Activated CD4-positive, alpha-beta memory T cell treated with anti-CD3 and anti-CD28 coated beads, Interleukin-2, amount 10 ng/mL, durations not matched to agents 7 days and 5 days (primary cell): ENCODE measurements at regions not wholly inside any gene's neighbourhood (a gene's known extent, or its start where the extent isn't known, plus 50 kb on each side); places are given as distances from the start of the nearest gene placed in this dataset.

Source experiments
- CTCF ChIA-PET: fragments of 350-600 bp; sonication (Branson Sonifier 250); formaldehyde crosslinking; loops from one replicate; lab custom pipeline; 2021; ENCODE audit warnings: antibody characterized with exemption, inconsistent platforms; lab: Charles Lee
- POLR2A ChIA-PET: fragments of 350-600 bp; sonication (Branson Sonifier 250); formaldehyde crosslinking; loops from one replicate; lab custom pipeline; 2021; ENCODE audit warnings: antibody characterized with exemption; lab: Charles Lee
- DNase-seq: peaks from one replicate; pipeline ENCODE4 v3.0.0-alpha.2; 2020
- H3K27ac Mint-ChIP-seq: one replicate; pipeline ENCODE4 v1.8.0; 2021; ENCODE audit warnings: mild to moderate bottlenecking, mixed read lengths
- H3K27me3 Mint-ChIP-seq: one replicate; pipeline ENCODE4 v1.8.0; 2021; ENCODE audit warnings: mixed read lengths
- H3K36me3 Mint-ChIP-seq: one replicate; pipeline ENCODE4 v1.8.0; 2021; ENCODE audit warnings: low read depth, mixed read lengths
- H3K4me1 Mint-ChIP-seq: one replicate; pipeline ENCODE4 v1.8.0; 2021; ENCODE audit warnings: mixed read lengths
- H3K4me3 Mint-ChIP-seq: one replicate; pipeline ENCODE4 v1.8.0; 2021; ENCODE audit warnings: mild to moderate bottlenecking, mixed read lengths
- H3K9me3 Mint-ChIP-seq: one replicate; pipeline ENCODE4 v1.8.0; 2021; ENCODE audit warnings: mixed read lengths

GRCh38 chr18:22728016-22728415, 205.1 kb upstream of the RBBP8 start:
- Mint-ChIP-seq H3K27ac (no peak overlapping the region), H3K4me1 (no peaks in the 10 kb centered on the region), H3K9me3 (no peaks in the 10 kb centered on the region), H3K4me3 (no peak overlapping the region), H3K36me3 (no peaks in the 10 kb centered on the region), H3K27me3 (peaks cover 13% of the 10 kb centered on the region)
- DNase-seq, result no peak
- ChIA-PET CTCF (no interaction called here), POLR2A (no interaction called here)

- no peak for DNase-seq
- ChIA-PET CTCF (no interaction called here), POLR2A (no interaction called here)
- H3K27ac Mint-ChIP-seq, result no peak overlapping the region
- H3K9me3 Mint-ChIP-seq, result no peaks in the 10 kb centered on the region
- H3K4me1 Mint-ChIP-seq, result no peaks in the 10 kb centered on the region
- peaks cover 13% of the 10 kb centered on the region for H3K27me3 Mint-ChIP-seq
- H3K4me3 Mint-ChIP-seq, result no peak overlapping the region
- H3K36me3 Mint-ChIP-seq, result no peaks in the 10 kb centered on the region
These were observed 204.5 kb upstream of the RBBP8 start for GRCh38 chr18:22728481-22729105.

- POLR2A ChIA-PET, result no interaction called here
- no peak overlapping the region for H3K4me3 Mint-ChIP-seq
- CTCF ChIA-PET, result no interaction called here
These were observed 201.7 kb upstream of the RBBP8 start for GRCh38 chr18:22731398-22731797.

DNA sequence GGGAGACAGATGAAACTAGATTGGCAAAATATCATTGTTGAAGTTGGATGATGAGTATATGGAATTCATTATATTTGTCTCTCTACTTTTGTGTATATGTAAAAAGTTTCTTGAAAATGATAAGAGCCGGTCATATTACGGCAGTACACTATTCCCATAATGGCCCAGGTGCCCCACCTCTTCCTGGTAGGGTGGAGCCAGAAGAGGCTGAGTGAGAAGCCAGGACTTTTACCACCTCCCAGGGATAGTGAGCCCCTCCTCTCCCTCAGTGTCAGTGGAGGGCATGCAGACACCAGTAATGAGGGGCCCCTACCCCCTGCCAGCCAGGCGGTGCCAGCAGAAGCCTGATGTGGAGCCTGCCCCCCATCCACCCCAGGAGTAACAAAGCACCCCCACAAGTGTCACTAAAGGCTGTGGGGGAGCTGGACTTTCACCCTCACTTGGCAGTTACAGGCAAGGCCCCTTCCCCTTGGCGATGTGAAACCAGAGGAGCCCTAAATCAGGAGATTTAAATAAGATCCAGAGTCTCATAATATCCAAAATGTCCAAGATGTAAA, 198.9 kb upstream of the RBBP8 start:
- Mint-ChIP-seq H3K27me3 (peaks cover 9% of the 10 kb centered on the region), H3K27ac (no peak overlapping the region), H3K9me3 (no peaks in the 10 kb centered on the region), H3K36me3 (no peaks in the 10 kb centered on the region), H3K4me3 (no peak overlapping the region), H3K4me1 (peaks cover 1% of the 10 kb centered on the region)
- ChIA-PET CTCF (no interaction called here), POLR2A (no interaction called here)
- DNase-seq, result no peak

More at GRCh38 chr18:22731398-22731797, 201.7 kb upstream of the RBBP8 start:
- no peak overlapping the region for H3K27ac Mint-ChIP-seq
- H3K27me3 Mint-ChIP-seq, result peaks cover 13% of the 10 kb centered on the region
- DNase-seq, result no peak
- H3K9me3 Mint-ChIP-seq, result no peaks in the 10 kb centered on the region
- no peaks in the 10 kb centered on the region for H3K4me1 Mint-ChIP-seq
- no peaks in the 10 kb centered on the region for H3K36me3 Mint-ChIP-seq

GRCh38 chr18:22734791-22735627, 198.1 kb upstream of the RBBP8 start:
- Mint-ChIP-seq H3K9me3 (no peaks in the 10 kb centered on the region), H3K27me3 (peaks cover 6% of the 10 kb centered on the region), H3K4me3 (no peak overlapping the region), H3K36me3 (no peaks in the 10 kb centered on the region), H3K27ac (no peak overlapping the region), H3K4me1 (peaks cover 3% of the 10 kb centered on the region)
- DNase-seq, result no peak
- POLR2A ChIA-PET, result no interaction called here
- CTCF ChIA-PET, result no interaction called here

- peaks cover 5% of the 10 kb centered on the region for H3K27me3 Mint-ChIP-seq
- CTCF ChIA-PET, result interaction anchor here (0.9 to 1.0 kb wide), 2 partner anchors 13 to 32 kb away, joined by 3 to 4 read pairs; no protein-coding TSS in a partner anchor
- no peak overlapping the region for H3K27ac Mint-ChIP-seq
- peaks cover under 1% of the 10 kb centered on the region for H3K9me3 Mint-ChIP-seq
- H3K36me3 Mint-ChIP-seq, result no peaks in the 10 kb centered on the region
- POLR2A ChIA-PET, result no interaction called here
- H3K4me1 Mint-ChIP-seq, result peaks cover 12% of the 10 kb centered on the region
- no peak for DNase-seq
- H3K4me3 Mint-ChIP-seq, result no peak overlapping the region
These were observed 196.1 kb upstream of the RBBP8 start for GRCh38 chr18:22737054-22737453.

DNA sequence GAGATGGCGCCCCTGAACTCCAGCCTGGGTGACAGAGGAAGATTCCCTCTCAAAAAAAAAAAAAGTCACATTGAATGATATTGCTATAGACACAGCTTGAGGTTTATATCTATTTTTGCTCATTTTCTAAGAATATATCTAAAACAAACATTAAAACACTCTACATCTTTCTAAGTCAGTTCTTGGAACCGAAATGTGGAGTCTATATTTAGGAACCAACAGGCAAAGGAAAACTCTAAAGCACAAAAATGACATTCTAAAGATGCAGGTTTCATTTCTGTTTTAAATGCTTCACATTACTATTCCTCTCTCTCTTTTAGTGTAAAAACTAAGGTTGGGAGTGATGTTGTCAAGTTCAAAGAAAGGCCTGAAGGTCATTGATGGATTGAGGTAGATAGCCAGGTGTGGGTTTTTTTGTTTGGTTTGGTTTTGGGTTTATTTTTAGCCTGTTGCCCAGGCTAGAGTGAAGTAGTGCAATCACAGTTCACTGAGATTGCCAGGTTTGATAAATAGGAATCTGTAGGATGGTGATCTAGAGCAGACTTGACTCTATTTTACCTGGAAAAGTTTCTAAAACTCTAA, 194.0 kb upstream of the RBBP8 start:
- Mint-ChIP-seq H3K4me3 (no peak overlapping the region), H3K27ac (peak overlapping the region; percentile 0), H3K9me3 (peaks cover 2% of the 10 kb centered on the region), H3K36me3 (no peaks in the 10 kb centered on the region), H3K4me1 (peaks cover 14% of the 10 kb centered on the region), H3K27me3 (peaks cover 9% of the 10 kb centered on the region)
- no peak for DNase-seq
- ChIA-PET POLR2A (no interaction called here), CTCF (no interaction called here)

GRCh38 chr18:22739789-22740188, 193.3 kb upstream of the RBBP8 start:
- ChIA-PET POLR2A (no interaction called here), CTCF (no interaction called here)
- no peak for DNase-seq
- Mint-ChIP-seq H3K4me3 (no peak overlapping the region), H3K36me3 (no peaks in the 10 kb centered on the region), H3K4me1 (peaks cover 14% of the 10 kb centered on the region), H3K9me3 (peaks cover 2% of the 10 kb centered on the region), H3K27me3 (peaks cover 9% of the 10 kb centered on the region), H3K27ac (no peak overlapping the region)

GRCh38 chr18:22741318-22741717, 191.8 kb upstream of the RBBP8 start:
- ChIA-PET POLR2A (no interaction called here), CTCF (no interaction called here)
- no peak overlapping the region for H3K27ac Mint-ChIP-seq
- DNase-seq, result no peak
- peaks cover 14% of the 10 kb centered on the region for H3K27me3 Mint-ChIP-seq
- H3K36me3 Mint-ChIP-seq, result no peaks in the 10 kb centered on the region
- peaks cover 2% of the 10 kb centered on the region for H3K9me3 Mint-ChIP-seq
- H3K4me3 Mint-ChIP-seq, result no peak overlapping the region
- H3K4me1 Mint-ChIP-seq, result peaks cover 14% of the 10 kb centered on the region

DNA sequence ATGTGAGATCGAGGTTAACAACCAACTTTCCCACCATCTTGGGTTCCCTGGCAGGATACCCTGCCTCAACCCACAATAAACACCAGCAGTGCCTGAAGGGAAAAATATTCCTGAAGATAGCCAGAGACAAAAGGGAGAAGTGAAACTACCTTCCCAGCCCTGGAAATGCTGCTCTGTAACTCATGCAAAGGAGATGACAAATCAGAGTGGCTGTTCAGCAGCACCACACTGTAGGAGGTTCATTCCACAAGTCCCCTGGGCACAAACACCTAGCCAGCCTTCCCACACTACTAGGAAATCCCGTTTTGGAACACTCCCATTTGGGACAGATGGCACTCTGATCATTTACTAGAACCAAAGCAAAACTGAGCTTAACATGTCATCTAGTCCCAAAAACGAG, 190.7 kb upstream of the RBBP8 start:
- H3K4me1 Mint-ChIP-seq, result peaks cover 14% of the 10 kb centered on the region
- no peaks in the 10 kb centered on the region for H3K36me3 Mint-ChIP-seq
- no peak overlapping the region for H3K27ac Mint-ChIP-seq
- peaks cover 2% of the 10 kb centered on the region for H3K9me3 Mint-ChIP-seq
- peaks cover 17% of the 10 kb centered on the region for H3K27me3 Mint-ChIP-seq
- POLR2A ChIA-PET, result no interaction called here
- no peak for DNase-seq
- no peak overlapping the region for H3K4me3 Mint-ChIP-seq
- CTCF ChIA-PET, result no interaction called here

GRCh38 chr18:22745966-22746365, 187.2 kb upstream of the RBBP8 start:
- POLR2A ChIA-PET, result no interaction called here
- Mint-ChIP-seq H3K36me3 (no peaks in the 10 kb centered on the region), H3K9me3 (peaks cover 2% of the 10 kb centered on the region), H3K27me3 (peaks cover 17% of the 10 kb centered on the region), H3K4me3 (no peak overlapping the region), H3K27ac (no peak overlapping the region), H3K4me1 (peaks cover 10% of the 10 kb centered on the region)
- no peak for DNase-seq
- CTCF ChIA-PET, result no interaction called here

GRCh38 chr18:22752014-22752413, 181.1 kb upstream of the RBBP8 start:
- no peaks in the 10 kb centered on the region for H3K9me3 Mint-ChIP-seq
- ChIA-PET CTCF (no interaction called here), POLR2A (no interaction called here)
- H3K4me3 Mint-ChIP-seq, result no peak overlapping the region
- peaks cover 10% of the 10 kb centered on the region for H3K27me3 Mint-ChIP-seq
- no peak for DNase-seq
- no peaks in the 10 kb centered on the region for H3K4me1 Mint-ChIP-seq
- no peak overlapping the region for H3K27ac Mint-ChIP-seq
- no peaks in the 10 kb centered on the region for H3K36me3 Mint-ChIP-seq

GRCh38 chr18:22753130-22753831, 179.8 kb upstream of the RBBP8 start:
- ChIA-PET CTCF (no interaction called here), POLR2A (no interaction called here)
- Mint-ChIP-seq H3K4me3 (no peak overlapping the region), H3K36me3 (no peaks in the 10 kb centered on the region), H3K27ac (no peak overlapping the region), H3K9me3 (no peaks in the 10 kb centered on the region), H3K27me3 (peaks cover 10% of the 10 kb centered on the region), H3K4me1 (no peaks in the 10 kb centered on the region)
- DNase-seq, result no peak
